Esophagus muscularis mucosa (tissue), 3 donors: ENCODE measurements at regions not wholly inside any gene's neighbourhood (a gene's known extent, or its start where the extent isn't known, plus 50 kb on each side); places are given as distances from the start of the nearest gene placed in this dataset.

Experiments
- CTCF ChIP-seq, 3 experiments: fragments of 200-600 bp in 2 of 3; fragments of 450-650 bp in 1 of 3; sonication (generic) in 2 of 3; IDR thresholded peaks; one replicate each; pipeline ENCODE4 v1.5.1; 2017 to 2019; ENCODE audit warnings: antibody characterized with exemption in 3 of 3, mild to moderate bottlenecking in 2 of 3, moderate library complexity in 1 of 3
- POLR2AphosphoS5 ChIP-seq, 2 donors: sonication (generic); formaldehyde crosslinking; IDR thresholded peaks; one replicate each; pipeline ENCODE4 v1.6.1; 2017; ENCODE audit warnings: antibody characterized with exemption in 2 of 2

GRCh38 chr4:124414276-124415040 lies 298.1 kb downstream of the ANKRD50 start:
- TF ChIP-seq POLR2AphosphoS5 (IDR thresholded peaks at IDR 0.05) (no peak), CTCF (IDR thresholded peaks at IDR 0.05) (no peak)
